CD4-positive, alpha-beta T cell (primary cell): ENCODE measurements at regions not wholly inside any gene's neighbourhood (a gene's known extent, or its start where the extent isn't known, plus 50 kb on each side); places are given as distances from the start of the nearest gene placed in this dataset.
"Not testable (repeated sequence)": the region's sequence is repeated elsewhere in the genome, so short reads cannot be mapped to it uniquely, and the experiment has no call there.

Experiments
- ATAC-seq: fragments of 200-7000 bp; cut with Tn5 transposase; one replicate; pipeline ENCODE4 v1.10.0; 2022; ENCODE audit warnings: mild to moderate bottlenecking; ENCODE audit not compliant: poor library complexity
- CTCF ChIA-PET: fragments of 350-600 bp; sonication (Branson Sonifier 250); formaldehyde crosslinking; loops from one replicate; lab custom pipeline; 2021; ENCODE audit warnings: antibody characterized with exemption, inconsistent platforms; lab: Charles Lee
- POLR2A ChIA-PET: fragments of 350-600 bp; sonication (Branson Sonifier 250); formaldehyde crosslinking; loops from one replicate; lab custom pipeline; 2021; ENCODE audit warnings: antibody characterized with exemption, inconsistent platforms; lab: Charles Lee
- DNase-seq, 14 experiments: peaks; one replicate each; pipeline ENCODE4 v3.0.0-alpha.2; 2013 to 2020; ENCODE audit warnings: mixed read lengths in 2 of 14
- H3K27ac ChIP-seq, 2 donors: one replicate each; pipeline versions ENCODE4 v1.5.1 to v1.7.0; 2013; ENCODE audit warnings: low read length in 2 of 2, low read depth in 1 of 2, mild to moderate bottlenecking in 1 of 2
- H3K27me3 ChIP-seq, 2 experiments: 1 replicate in 1 of 2; 2 replicates in 1 of 2; pipeline versions ENCODE4 v1.6.1 to v1.7.0; 2013; ENCODE audit warnings: low read length in 2 of 2, control low read depth in 1 of 2, mild to moderate bottlenecking in 1 of 2, moderate library complexity in 1 of 2; ENCODE audit not compliant: insufficient read depth in 2 of 2, control insufficient read depth in 1 of 2
- H3K36me3 ChIP-seq: one replicate; pipeline ENCODE4 v1.6.1; 2013; ENCODE audit warnings: low read length, control low read depth; ENCODE audit not compliant: insufficient read depth
- H3K4me1 ChIP-seq: one replicate; pipeline ENCODE4 v1.6.1; 2013; ENCODE audit warnings: low read length, control low read depth; ENCODE audit not compliant: insufficient read depth
- H3K4me3 ChIP-seq: one replicate; pipeline ENCODE4 v1.5.1; 2013; ENCODE audit warnings: mild to moderate bottlenecking, low read length, moderate library complexity
- H3K9me3 ChIP-seq, 2 experiments: 1 replicate in 1 of 2; 2 replicates in 1 of 2; pipeline versions ENCODE4 v1.6.1 to v1.7.0; 2013; ENCODE audit warnings: low read length in 2 of 2, mild to moderate bottlenecking in 2 of 2, control low read depth in 1 of 2, moderate library complexity in 1 of 2; ENCODE audit not compliant: control insufficient read depth in 1 of 2, insufficient read depth in 1 of 2
- H3K27ac Mint-ChIP-seq: one replicate; pipeline ENCODE4 v1.8.0; 2020; ENCODE audit warnings: mixed read lengths
- H3K27me3 Mint-ChIP-seq: one replicate; pipeline ENCODE4 v1.8.0; 2021; ENCODE audit warnings: mixed read lengths
- H3K36me3 Mint-ChIP-seq: one replicate; pipeline ENCODE4 v1.8.0; 2021; ENCODE audit warnings: low read depth, mixed read lengths
- H3K4me1 Mint-ChIP-seq: one replicate; pipeline ENCODE4 v1.8.0; 2021; ENCODE audit warnings: low read depth, mixed read lengths
- H3K4me3 Mint-ChIP-seq: one replicate; pipeline ENCODE4 v1.8.0; 2020; ENCODE audit warnings: mild to moderate bottlenecking, mixed read lengths
- H3K9me3 Mint-ChIP-seq: one replicate; pipeline ENCODE4 v1.8.0; 2020; ENCODE audit warnings: mixed read lengths
- CTCF ChIP-seq: fragments of 200-600 bp; IDR thresholded peaks from one replicate; pipeline ENCODE4 v1.8.0; 2022; ENCODE audit warnings: antibody characterized with exemption, mild to moderate bottlenecking
- intact Hi-C, 2 experiments: fragments of 100-400 bp; cut with DNase I in 1 of 2; cut with micrococcal nuclease in 1 of 2; formaldehyde crosslinking; loops; one replicate each; pipeline versions ENCODE4 v1.15.1 to v1.9.0; 2023 to 2025; cut with DNase I, micrococcal nuclease

- Mint-ChIP-seq H3K36me3 (no peaks in the 10 kb centered on the region), H3K4me3 (no peak overlapping the region), H3K9me3 (peaks cover 13% of the 10 kb centered on the region), H3K4me1 (no peaks in the 10 kb centered on the region), H3K27ac (no peak overlapping the region), H3K27me3 (no peaks in the 10 kb centered on the region)
- ChIA-PET CTCF (no interaction called here), POLR2A (no interaction called here)
- no peak for TF ChIP-seq CTCF
- Histone ChIP-seq H3K27ac (no peak overlapping the region), H3K4me3 (no peak overlapping the region), H3K9me3 (peaks cover 0 to 9% of the 10 kb centered on the region in 2 experiments), H3K27me3 (no peaks in the 10 kb centered on the region), H3K4me1 (no peaks in the 10 kb centered on the region), H3K36me3 (no peaks in the 10 kb centered on the region)
- ATAC-seq (no peak), DNase-seq (no peak)
- intact Hi-C loops: no loop called here
Observed at GRCh38 chr13:82070416-82070815, 1729.5 kb upstream of the SPRY2 start.

GRCh38 chr13:82062772-82063171 is 1721.8 kb upstream of the SPRY2 start:
- Histone ChIP-seq H3K27ac (no peak overlapping the region), H3K4me3 (no peak overlapping the region), H3K4me1 (no peaks in the 10 kb centered on the region), H3K27me3 (no peaks in the 10 kb centered on the region), H3K36me3 (no peaks in the 10 kb centered on the region), H3K9me3 (no peaks in the 10 kb centered on the region)
- Mint-ChIP-seq H3K27ac (no peak overlapping the region), H3K27me3 (no peaks in the 10 kb centered on the region), H3K9me3 (peaks cover 6% of the 10 kb centered on the region), H3K4me1 (no peaks in the 10 kb centered on the region), H3K4me3 (no peak overlapping the region), H3K36me3 (no peaks in the 10 kb centered on the region)
- TF ChIP-seq CTCF: no peak
- ATAC-seq (no peak), DNase-seq (no peak)
- CTCF ChIA-PET: no interaction called here
- POLR2A ChIA-PET: no interaction called here
- intact Hi-C loops: no loop called here

- DNase-seq: no peak
- H3K4me3 ChIP-seq: no peak overlapping the region
- no peaks in the 10 kb centered on the region for H3K9me3 ChIP-seq
- no peaks in the 10 kb centered on the region for H3K4me1 ChIP-seq
- Mint-ChIP-seq H3K27ac (no peak overlapping the region), H3K9me3 (peaks cover 2% of the 10 kb centered on the region), H3K36me3 (no peaks in the 10 kb centered on the region), H3K4me1 (no peaks in the 10 kb centered on the region), H3K27me3 (no peaks in the 10 kb centered on the region), H3K4me3 (no peak overlapping the region)
- ChIA-PET POLR2A (no interaction called here), CTCF (no interaction called here)
- intact Hi-C loops: no loop called here
- no peak for TF ChIP-seq CTCF
- no peak overlapping the region for H3K27ac ChIP-seq
- no peaks in the 10 kb centered on the region for H3K36me3 ChIP-seq
- no peak for ATAC-seq
- no peaks in the 10 kb centered on the region for H3K27me3 ChIP-seq
Observed at GRCh38 chr13:82058364-82058763, 1717.4 kb upstream of the SPRY2 start.

GRCh38 chr13:82045316-82045715 is 1704.4 kb upstream of the SPRY2 start:
- H3K27ac Mint-ChIP-seq, H3K4me3 ChIP-seq, intact Hi-C loops, H3K27me3 Mint-ChIP-seq, H3K27ac ChIP-seq, H3K36me3 ChIP-seq, H3K9me3 ChIP-seq, DNase-seq, ATAC-seq, H3K27me3 ChIP-seq, H3K4me1 Mint-ChIP-seq, POLR2A ChIA-PET, H3K4me1 ChIP-seq, H3K36me3 Mint-ChIP-seq, CTCF ChIA-PET, H3K4me3 Mint-ChIP-seq: not testable (repeated sequence)
- H3K9me3 Mint-ChIP-seq: peaks cover 11% of the 10 kb centered on the region
